ENCODE measurements at regions not wholly inside any gene's neighbourhood (a gene's known extent, or its start where the extent isn't known, plus 50 kb on each side); places are given as distances from the start of the nearest gene placed in this dataset.

GRCh38 chr10:124225467-124226270, 132.3 kb upstream of the CHST15 start:
- no peak for DNase-seq

- no peak for DNase-seq
These were observed 131.7 kb upstream of the CHST15 start for GRCh38 chr10:124225029-124225466.

DNA sequence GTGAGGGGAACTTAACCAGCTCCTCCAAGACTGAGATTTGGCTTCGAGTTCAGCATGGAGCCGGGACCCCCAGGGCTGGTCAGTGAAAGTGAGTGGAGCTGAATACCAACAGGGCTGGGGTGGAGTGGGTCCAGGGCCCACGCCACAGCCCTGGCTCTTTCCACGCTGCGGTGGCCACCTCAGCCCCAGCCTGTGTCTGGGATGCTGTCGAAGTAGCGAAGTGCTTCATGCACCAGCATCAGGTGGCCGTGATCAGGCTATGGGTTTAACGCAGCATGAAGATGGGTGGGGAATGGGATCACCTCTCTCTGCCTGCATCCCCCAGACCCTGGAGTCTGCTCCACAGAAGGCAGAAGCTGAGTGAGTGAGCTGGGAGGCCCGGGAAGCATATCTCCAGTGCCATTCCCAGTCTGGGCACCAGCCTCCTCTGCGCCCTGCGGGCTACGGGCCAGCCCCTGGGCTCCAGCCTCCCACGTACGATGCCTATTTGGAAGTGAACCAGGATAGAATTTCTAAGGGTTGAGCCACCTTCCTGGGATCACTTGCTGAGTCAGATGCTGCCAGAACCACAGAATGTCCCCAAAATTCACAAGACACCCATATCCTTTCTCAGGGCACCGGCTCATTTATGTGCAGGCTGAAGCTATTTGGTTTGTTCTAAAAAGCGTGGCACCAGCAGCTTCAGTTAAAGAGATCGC, 131.1 kb upstream of the CHST15 start:
- DNase-seq, result no peak

DNA sequence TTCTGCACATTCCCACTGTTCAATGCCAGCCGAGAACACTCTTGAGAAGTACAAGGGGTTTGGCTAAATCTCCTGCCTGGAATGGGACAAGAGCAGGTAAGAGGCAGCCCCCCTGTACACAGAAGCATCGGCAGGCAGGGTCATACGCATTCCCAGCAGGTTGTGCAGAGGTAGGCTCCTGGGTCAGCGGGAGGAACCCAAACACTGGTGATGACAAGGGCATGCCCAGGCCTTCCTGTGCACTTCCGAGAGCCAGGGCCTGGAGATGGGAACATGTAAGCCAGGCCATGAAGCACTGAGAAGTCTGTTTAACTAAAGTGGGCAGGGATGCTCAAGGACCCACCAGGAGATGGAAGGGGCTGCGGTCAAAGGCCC, 130.3 kb upstream of the CHST15 start:
- DNase-seq, result no peak

DNA sequence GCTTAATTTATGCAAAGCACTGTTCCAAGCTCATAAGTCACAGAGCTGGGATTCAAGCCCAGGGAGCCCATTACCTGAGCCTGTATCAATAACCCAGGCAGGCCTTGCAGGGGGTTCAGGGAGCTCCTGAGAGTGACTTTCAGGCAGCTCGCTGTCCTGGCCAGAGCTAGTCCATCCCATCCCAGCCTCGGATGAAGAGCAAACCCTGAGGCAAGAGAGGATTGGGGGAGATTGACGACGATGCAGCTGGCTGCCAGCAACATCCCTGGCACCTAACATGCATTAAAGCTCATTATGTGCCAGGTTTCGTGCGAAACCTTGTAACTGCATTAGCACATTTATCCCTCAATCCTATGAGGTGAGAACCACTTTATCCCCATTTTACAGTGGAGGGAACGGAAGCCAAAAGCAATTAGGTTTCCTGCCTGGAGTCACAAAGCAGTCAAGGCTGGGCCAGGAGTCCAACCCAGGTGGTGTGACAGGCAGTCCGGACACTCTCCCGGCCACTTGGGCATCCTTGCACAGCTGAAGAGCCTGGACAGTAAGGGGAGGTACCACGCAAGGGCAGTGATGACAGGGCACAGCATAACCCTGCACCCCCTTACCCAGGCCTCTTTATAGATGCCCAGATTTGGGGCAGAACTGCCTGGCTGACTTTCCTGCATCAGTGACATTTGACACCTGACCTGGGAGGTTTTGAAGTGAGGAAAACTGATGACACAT, 129.8 kb upstream of the CHST15 start:
- DNase-seq, result no peak

DNA sequence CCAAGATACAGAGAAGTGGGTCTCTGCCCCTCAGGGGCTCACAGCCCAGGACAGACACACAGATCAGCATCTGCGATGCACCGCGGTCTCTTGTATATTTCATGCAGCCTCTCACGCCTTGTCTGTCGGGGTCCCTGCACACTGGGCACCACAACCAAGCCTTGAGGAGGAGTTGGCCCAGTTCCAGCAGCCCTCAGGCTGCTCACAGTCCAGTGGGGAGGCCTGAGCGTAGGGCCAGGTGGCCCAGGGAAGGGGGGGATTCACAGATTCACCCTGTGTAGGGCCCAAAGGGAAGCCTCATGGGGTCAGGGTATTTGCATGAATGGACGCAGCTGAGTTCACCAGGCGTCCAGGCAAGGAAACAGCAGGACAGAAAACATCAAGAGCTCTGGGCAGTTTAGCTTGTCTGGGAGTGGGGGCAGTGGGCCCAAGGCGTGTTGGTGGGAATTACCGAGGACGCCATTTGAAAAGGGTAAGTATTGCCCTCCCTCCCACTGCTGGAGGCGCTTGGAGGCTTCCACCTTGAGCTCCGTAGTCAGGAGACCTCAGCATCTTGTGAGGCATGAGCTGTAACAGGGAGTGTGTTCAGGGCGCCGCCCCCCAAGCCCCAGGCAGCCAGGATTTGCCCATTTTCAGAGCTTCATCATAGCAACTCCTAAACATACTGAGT, 129.1 kb upstream of the CHST15 start:
- DNase-seq, result no peak

DNA sequence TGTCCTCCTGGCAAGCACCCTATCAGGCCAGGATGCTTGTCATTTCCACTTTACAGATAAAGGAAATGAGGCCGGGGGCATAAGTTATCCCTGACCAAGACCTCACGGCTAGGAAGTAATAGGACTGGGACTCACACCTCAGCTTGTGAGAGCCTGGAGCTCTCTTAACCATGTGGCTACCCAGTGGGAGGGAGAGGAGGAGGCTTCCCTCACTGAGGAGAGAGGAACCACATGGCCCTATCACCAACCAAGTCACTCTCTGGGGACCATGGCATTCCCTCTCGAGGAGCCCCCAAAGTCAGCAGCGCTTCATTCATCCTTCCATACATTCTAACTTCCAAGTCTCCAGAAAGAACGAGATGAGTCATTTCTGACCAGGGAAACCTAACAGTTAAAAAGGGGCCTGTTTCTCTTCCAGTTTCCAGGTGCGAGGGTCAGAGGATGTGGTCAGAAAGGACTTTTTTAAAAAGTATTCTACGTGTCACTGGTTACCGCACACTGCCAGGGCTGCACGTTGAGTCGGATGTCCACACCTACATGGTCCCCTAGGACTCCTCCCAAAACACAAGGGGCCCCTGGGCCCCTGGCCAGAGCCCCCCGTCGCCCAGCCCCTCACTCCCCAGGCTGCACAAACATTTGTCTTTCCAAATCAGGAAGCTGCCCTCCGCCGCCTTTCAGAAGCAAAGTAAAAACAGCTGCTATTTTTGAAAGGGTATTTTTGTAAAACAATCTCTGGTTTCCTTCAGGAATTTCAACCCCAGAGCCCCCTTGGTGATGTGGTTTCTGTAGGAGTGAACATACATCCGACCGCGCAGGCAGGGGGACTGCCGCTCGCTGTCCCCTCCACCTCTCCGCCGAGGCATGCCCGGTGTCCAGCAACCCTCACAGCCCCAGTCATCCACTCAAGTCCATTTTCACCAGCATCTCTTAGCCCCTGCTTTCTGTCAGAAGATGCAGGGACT, 128.2 kb upstream of the CHST15 start:
- DNase-seq, result no peak

DNA sequence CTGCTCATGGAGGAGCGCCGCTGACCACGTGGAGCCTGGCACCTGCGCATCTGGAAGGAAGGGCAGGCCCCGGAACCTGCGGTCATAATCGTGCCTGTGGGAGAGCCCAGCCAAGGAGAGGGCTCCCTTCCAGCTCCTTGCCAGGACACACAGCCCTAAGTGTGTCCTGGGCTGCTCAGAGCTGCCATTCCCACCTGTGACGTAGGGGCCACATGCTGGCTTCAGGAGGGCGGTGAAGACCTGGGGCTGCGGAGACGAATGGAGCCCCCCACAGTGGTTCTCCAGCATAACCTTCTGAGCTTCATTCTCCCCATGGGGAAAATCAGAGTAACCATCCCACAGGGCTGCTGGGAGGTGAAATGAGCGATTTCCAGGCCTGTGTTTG, 127.6 kb upstream of the CHST15 start:
- no peak for DNase-seq

GRCh38 chr10:124220547-124220946, 127.1 kb upstream of the CHST15 start:
- DNase-seq, result no peak

- DNase-seq, result no peak
These were observed 126.3 kb upstream of the CHST15 start for GRCh38 chr10:124219655-124220054.

DNA sequence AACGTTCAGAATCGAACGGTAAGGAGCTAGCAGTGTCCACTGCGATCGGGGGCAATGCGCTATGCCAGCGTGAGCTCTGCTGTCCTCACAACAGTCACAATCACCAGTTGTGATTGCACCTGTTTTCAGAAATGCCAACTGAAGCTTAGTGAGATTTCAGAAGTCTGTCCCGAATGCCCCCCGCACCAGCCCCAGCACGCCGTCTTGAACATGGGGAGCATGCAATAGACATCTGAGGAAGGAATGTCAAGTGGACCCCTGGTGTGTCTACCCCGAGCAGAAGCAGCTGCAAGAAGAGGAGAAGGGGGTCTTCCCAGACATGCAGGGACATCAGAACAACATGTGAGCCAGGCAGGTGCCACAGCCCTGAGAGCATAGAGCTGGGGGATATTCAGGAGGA, 125.7 kb upstream of the CHST15 start:
- no peak for DNase-seq

GRCh38 chr10:124217906-124218804, 124.8 kb upstream of the CHST15 start:
- DNase-seq, result no peak

- no peak for DNase-seq
These were observed 123.6 kb upstream of the CHST15 start for GRCh38 chr10:124217031-124217430.

DNA sequence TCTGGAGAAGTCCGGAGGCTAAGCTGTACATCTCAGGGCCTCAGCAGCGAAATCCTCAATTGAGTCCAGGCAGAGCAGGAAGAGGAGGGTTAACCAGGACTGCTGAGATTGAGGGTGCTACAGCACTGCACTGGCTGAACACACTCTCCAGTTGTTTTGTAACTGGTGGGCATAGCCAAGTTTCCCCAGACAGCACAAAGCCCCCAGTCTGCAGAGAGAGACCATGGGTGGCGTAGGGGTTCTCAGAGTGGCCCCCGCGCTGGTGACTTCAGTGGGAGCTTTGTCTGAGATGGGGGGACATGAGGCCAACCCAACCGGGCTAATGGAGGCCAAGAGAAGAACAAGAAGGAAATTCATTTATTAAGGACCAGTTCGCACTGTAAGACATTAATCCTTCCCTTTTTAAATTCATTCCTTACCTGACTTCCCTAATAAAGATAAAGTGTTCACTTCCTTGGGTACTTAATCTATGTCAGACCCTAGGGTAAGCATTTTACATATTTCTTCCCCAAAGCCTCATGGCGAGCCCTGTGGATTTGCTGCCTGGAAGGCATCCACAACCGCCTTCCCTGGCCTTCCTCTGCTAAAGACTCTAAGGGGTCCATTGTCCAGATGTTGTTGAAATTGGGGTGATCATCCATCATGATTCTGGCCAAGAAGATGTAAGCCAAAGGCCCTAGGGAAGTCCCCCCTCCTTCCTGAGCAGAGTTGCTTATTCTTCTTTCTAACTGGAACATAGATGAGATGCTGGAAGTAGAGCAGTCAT, 121.4 kb upstream of the CHST15 start:
- no peak for DNase-seq

DNA sequence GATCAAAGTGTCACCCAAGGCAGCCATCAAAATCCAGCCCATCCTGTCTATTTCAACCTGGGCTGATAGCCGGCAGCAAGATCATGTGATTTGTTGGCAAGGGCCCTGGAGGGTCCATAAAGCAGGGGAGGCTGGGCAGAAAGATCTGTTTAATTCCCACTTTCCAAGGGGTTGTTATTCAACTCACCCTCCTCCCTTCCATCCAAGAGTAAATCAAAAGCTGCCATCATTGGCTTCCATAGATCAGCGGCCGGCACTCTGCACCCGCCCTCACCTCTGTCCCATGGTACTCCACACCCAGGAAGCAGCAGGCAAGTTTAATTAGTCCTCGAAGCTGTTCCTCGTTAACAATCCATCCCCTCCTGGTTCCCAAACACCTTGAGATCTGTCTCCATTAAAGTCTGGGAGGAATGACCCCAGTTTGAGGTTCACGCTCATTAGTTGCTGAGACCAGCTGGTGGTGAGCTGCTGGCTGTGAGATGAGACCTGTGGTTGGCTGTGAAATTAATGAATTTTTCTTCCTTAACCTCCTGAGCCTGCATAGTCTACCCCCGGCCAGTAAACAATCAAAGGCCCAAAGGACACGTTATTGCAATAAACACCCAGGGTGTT, 120.6 kb upstream of the CHST15 start:
- no peak for DNase-seq

- no peak for DNase-seq
These were observed 120.1 kb upstream of the CHST15 start for GRCh38 chr10:124213471-124213870.

GRCh38 chr10:124212702-124213101, 119.3 kb upstream of the CHST15 start:
- DNase-seq, result no peak

GRCh38 chr10:124211921-124212320, 118.5 kb upstream of the CHST15 start:
- no peak for DNase-seq

DNA sequence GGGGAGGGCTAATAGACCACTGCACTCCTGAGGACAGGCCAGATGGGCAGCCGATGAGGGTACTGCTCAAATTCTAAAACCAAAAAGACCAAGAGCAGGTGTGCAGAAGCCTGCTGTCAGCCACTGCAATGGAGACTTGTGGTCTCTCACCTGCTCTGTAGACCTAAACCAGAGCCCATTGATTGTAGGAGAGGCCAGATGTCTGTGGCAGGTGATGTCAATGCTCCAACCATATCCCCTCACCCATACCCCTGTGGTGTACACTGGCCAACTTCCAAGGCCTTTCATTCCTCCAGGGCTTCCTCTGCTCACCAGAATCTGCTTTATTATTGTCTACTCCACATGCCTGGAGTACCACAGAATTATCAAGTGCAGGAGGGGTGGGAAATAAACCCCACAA, 116.9 kb upstream of the CHST15 start:
- DNase-seq, result no peak

DNA sequence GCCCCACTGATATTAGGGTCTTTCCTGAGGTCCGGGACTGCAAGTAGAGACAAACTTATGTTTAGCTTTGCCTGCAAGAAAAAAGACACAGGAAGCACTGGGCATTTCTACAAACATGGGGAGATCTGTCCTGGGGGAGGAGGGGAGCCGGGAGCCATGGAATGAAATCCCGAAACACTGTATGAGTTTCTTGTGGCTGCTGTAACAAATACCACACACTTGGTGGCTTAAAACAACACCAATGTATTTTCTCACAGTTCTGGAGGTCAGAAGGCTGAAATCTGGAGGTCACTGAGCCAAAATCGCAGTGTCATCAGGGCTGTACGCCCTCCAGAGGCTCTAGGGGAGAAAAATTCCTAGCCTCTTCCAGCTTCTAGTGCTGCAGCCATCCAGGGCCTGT, 114.0 kb upstream of the CHST15 start:
- DNase-seq, result no peak
